Heart right ventricle (tissue), 16 donors: ENCODE measurements at regions not wholly inside any gene's neighbourhood (a gene's known extent, or its start where the extent isn't known, plus 50 kb on each side); places are given as distances from the start of the nearest gene placed in this dataset.
"Not testable (repeated sequence)": the region's sequence is repeated elsewhere in the genome, so short reads cannot be mapped to it uniquely, and the experiment has no call there.

Source experiments
- ATAC-seq, 8 donors: fragments of 200-7000 bp; cut with Tn5 transposase; one replicate each; pipeline ENCODE4 v1.9.1; 2020; ENCODE audit warnings: mild to moderate bottlenecking in 8 of 8, moderate library complexity in 8 of 8, moderate number of reproducible peaks in 1 of 8
- DNase-seq, 2 donors: peaks; one replicate each; pipeline ENCODE4 v3.0.0-alpha.2; 2020
- H3K27ac ChIP-seq, 10 donors: fragments of 200-600 bp; sonication (generic) in 2 of 10; one replicate each; pipeline versions ENCODE4 v1.5.0 to v1.8.0; 2020 to 2022; ENCODE audit warnings: mild to moderate bottlenecking in 3 of 10
- H3K27me3 ChIP-seq, 7 donors: fragments of 200-600 bp; one replicate each; pipeline ENCODE4 v1.8.0; 2021 to 2022; ENCODE audit warnings: mild to moderate bottlenecking in 2 of 7
- H3K36me3 ChIP-seq, 9 donors: fragments of 200-600 bp; sonication (generic) in 1 of 9; one replicate each; pipeline versions ENCODE4 v1.5.0 to v1.8.0; 2020 to 2022; ENCODE audit warnings: mild to moderate bottlenecking in 2 of 9
- H3K4me1 ChIP-seq, 9 donors: fragments of 200-600 bp; sonication (generic) in 1 of 9; one replicate each; pipeline versions ENCODE4 v1.5.0 to v1.8.0; 2020 to 2022; ENCODE audit warnings: mild to moderate bottlenecking in 4 of 9
- H3K4me3 ChIP-seq, 10 donors: fragments of 200-600 bp; sonication (generic) in 2 of 10; one replicate each; pipeline versions ENCODE4 v1.5.0 to v1.8.0; 2020 to 2022; ENCODE audit warnings: mild to moderate bottlenecking in 7 of 10, moderate library complexity in 2 of 10
- H3K9me3 ChIP-seq, 11 donors: fragments of 200-600 bp in 10 of 11; sonication (generic) in 2 of 11; one replicate each; pipeline versions ENCODE4 v1.5.0 to v1.8.0; 2013 to 2022; ENCODE audit warnings: mild to moderate bottlenecking in 2 of 11, control low read depth in 1 of 11, moderate library complexity in 1 of 11
- CTCF ChIP-seq, 9 donors: fragments of 200-600 bp; sonication (generic) in 2 of 9; IDR thresholded peaks; one replicate each; pipeline versions ENCODE4 v1.5.0 to v1.8.0; 2021 to 2022; ENCODE audit warnings: antibody characterized with exemption in 9 of 9, mild to moderate bottlenecking in 5 of 9, moderate library complexity in 1 of 9
- WGBS, 2 donors: extraction: QIAGEN DNeasy Blood & Tissue Kit; methylation state at CpG; one replicate each; pipeline ENCODE4 v1.1.7; 2013; ENCODE audit warnings: inconsistent platforms in 1 of 2; 5-methylcytosine and 5-hydroxymethylcytosine counted together
- intact Hi-C, 10 donors: fragments of 100-400 bp; cut with DNase I; formaldehyde crosslinking; loops; one replicate each; pipeline versions ENCODE4 v1.11.1 to v1.14.2; 2022
- donor health status: Arrhythmogenic right ventricular cardiomyopathy.
- donor health status: ischemic (EF 13 %, LVEDD 7.1; RV severe dilation, severe dysfunction).
- donor health status: healthy with polysubstance abuse.
- donor health status: DM: no; HTN: yes; CAD: no.
- donor health status: DM: no; HTN: no; CAD: no.
- donor health status: ischemic (EF 25% LVEDD 6.9; RV normal size, moderate dysfunction).
- donor health status: ischemic (EF 25% LVEDD 5.7; RV mildly dilated, moderate dysfunction).
- donor health status: healthy.
- donor health status: DM: yes; HTN: yes; CAD: no.
- donor health status: Ischemic cardiomyopathy.
- donor health status: ischemic (EF 35%, LVEDD 5.7; RV mildly dilated, moderate dysfunction).
- donor health status: nonischemic (EF 11% LVEDD 7.7; RV severe dilation, severe dysfunction).
- donor health status: DM: yes; HTN: yes; CAD: no.
- donor health status: PGD.
- donor health status: ischemic (EF 29% LVEDD 5.4; RV normal size, mild dysfunction).
- donor health status: nonischemic (EF 23%, LVEDD 6.1; RV moderate dilation, normal function).

DNA sequence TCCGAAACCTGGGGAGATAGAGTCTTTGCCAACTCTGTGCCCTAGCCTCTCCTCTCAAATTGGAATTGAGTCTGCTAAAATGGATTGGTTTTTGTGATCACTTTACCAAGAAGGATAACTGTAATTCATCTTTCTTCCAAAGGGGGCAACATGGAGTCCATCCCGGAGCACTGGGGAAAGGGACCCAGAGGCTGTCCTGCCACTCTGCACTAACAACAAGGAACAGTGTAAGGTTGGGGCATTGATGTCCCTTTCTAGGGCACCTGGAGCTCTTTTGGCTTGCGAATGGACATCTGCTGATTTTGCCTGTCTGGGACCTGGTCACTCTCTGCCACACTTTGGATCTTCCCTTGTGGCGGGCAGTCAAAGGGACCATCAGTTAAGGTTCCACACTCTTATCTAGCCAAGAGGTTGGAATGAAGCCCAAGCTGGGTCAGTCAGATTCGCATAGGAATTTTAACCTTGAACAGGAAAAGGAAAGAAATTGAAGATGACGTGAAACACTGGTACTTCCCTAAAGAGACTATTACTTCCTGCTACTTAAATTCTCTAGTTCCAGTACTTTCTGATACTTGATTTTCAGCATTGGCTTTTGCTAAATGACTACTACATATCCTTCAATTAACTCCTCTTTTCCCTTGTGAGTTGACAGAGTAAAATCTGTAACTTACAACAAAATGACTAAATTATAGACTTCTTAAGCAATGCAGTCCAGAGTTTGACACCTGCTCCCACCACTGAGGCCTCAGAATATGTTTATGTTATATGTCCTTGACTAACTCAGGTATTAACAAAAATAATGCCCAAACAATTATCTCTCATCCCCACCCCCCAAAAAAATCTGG is 64.7 kb upstream of the KLF7 start:
- no peaks in the 10 kb centered on the region for H3K27me3 ChIP-seq
- DNase-seq (no peak), ATAC-seq (peak in 4 of 8 donors; percentile 30 to 39 (median 32))
- peak overlapping the region in 1 of 10 donors; percentile 84 for H3K27ac ChIP-seq
- H3K4me3 ChIP-seq: no peak overlapping the region
- no peaks in the 10 kb centered on the region for H3K9me3 ChIP-seq
- TF ChIP-seq CTCF (IDR thresholded peaks at IDR 0.05): peak; percentile 38 to 62 (median 52)
- peaks cover 0 to 51% (median 25%) of the 10 kb centered on the region in 9 donors for H3K4me1 ChIP-seq
- intact Hi-C loops: no loop called here
- 45 to 54% methylated on average over 6 of the region's 6 CpGs for WGBS, 2 donors
- H3K36me3 ChIP-seq: no peaks in the 10 kb centered on the region

- 55 to 65% methylated on average over 5 of the region's 5 CpGs for WGBS, 2 donors
- ATAC-seq: peak in 1 of 8 donors; percentile 16
- Histone ChIP-seq H3K4me3 (no peak overlapping the region), H3K27me3 (no peaks in the 10 kb centered on the region), H3K4me1 (peaks cover 0 to 44% (median 20%) of the 10 kb centered on the region in 9 donors), H3K27ac (peak overlapping the region in 1 of 10 donors; percentile 84), H3K36me3 (no peaks in the 10 kb centered on the region), H3K9me3 (no peaks in the 10 kb centered on the region)
- intact Hi-C loops: no loop called here
- DNase-seq: no peak
- TF ChIP-seq CTCF (IDR thresholded peaks at IDR 0.05): no peak
Observed at GRCh38 chr2:207231106-207231865, 65.5 kb upstream of the KLF7 start.

GRCh38 chr2:207231967-207232366 is 66.2 kb upstream of the KLF7 start:
- DNase-seq (no peak), ATAC-seq (no peak)
- no peak for TF ChIP-seq CTCF (IDR thresholded peaks at IDR 0.05)
- H3K36me3 ChIP-seq: no peaks in the 10 kb centered on the region
- intact Hi-C loops: no loop called here
- peaks cover 0 to 40% (median 16%) of the 10 kb centered on the region in 9 donors for H3K4me1 ChIP-seq
- H3K9me3 ChIP-seq: no peaks in the 10 kb centered on the region
- no peaks in the 10 kb centered on the region for H3K27me3 ChIP-seq
- peak overlapping the region in 1 of 10 donors; percentile 84 for H3K27ac ChIP-seq
- no peak overlapping the region for H3K4me3 ChIP-seq
- 82 to 86% methylated on average over 4 of the region's 4 CpGs for WGBS, 2 donors

- H3K27ac ChIP-seq, intact Hi-C loops, H3K36me3 ChIP-seq, DNase-seq, H3K4me3 ChIP-seq, ATAC-seq, H3K27me3 ChIP-seq, H3K9me3 ChIP-seq: not testable (repeated sequence)
- H3K4me1 ChIP-seq: peaks cover 0 to 41% (median 8%) of the 10 kb centered on the region in 9 donors
Observed at GRCh38 chr2:207233141-207233540, 67.4 kb upstream of the KLF7 start.
